Renal pelvis (tissue), 1 donor: ENCODE measurements at regions not wholly inside any gene's neighbourhood (a gene's known extent, or its start where the extent isn't known, plus 50 kb on each side); places are given as distances from the start of the nearest gene placed in this dataset.
"Not testable (repeated sequence)": the region's sequence is repeated elsewhere in the genome, so short reads cannot be mapped to it uniquely, and the experiment has no call there.

ENCODE experiments used
- DNase-seq: peaks from one replicate; pipeline ENCODE4 v3.0.0-alpha.2; 2013

DNA sequence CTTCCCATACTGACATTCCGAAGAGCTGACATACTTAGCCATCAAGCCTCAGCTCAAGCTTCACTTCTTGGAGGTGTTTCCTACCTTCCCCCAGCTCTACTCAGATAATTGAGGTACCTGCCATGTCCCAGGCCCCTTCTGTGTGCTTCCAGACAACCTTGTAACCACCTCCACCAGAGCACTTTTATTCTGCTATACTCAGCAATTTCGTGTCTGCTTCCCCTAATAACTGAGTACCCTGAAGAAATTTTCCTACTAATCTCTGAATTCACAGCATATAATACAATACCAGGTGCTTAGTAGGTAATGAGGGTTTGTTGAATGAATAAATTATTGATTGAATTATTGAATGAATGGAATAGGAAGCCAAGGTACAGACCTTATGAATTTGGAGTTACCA lies 605.5 kb downstream of the MID1IP1 start:
- no peak for DNase-seq

DNA sequence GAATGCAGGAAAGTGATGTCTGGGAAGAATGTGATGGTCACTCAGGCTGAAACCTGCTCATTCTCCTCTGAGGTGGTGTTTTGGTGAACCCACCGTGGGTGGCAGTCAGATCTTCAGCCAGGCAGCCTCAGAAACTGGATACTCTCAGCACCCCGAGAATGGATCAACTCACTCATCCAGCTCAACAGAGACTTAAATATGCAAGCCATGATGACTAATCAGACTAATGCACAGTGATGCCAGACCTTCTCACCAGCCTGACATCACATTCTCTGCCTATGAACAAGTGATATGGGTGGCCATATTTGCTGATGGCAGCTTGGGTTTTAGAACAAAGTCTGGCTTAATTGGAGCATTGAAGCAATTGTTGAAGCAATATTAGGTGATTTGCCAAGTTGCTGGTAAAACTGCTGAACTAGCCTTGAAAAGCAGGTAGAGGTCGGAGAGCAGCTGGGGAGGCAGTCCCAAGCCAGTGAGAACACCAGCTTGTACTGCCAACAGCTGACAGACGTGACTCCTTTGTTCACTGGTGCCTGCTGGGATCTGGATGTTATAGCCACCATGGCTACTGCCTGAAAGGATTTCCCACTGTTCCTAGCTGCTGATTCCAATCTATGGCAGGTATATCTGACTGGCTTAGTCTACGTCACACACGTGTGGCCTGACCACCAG lies 608.1 kb downstream of the MID1IP1 start:
- DNase-seq: no peak

DNA sequence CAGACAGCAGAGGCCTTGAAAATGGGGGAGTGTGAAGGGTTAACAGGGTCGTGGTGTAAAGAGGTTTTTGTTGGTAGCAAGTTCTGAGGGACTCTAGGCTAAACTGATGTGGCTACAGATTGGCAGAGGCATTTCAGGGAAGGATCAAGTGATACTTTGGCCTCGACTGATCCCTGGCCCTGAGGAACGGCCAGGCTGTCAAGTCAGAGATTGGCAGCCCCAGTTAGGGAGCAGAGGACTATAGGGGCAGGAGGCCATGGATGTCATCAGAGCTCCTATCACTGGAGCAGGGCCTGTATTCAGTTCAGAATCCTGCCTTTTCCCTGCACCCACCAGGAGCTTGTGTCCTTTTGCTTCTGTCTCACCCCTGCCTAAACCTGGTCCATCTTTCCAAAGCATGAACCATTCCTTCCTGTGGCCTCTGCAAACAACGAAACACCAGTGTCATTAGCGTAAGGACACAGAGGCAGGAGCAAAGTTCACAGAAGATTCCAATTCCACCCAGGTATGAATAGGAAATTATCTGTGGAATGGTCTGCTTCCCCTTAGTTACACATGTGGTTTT lies 613.1 kb downstream of the MID1IP1 start:
- DNase-seq: no peak

DNA sequence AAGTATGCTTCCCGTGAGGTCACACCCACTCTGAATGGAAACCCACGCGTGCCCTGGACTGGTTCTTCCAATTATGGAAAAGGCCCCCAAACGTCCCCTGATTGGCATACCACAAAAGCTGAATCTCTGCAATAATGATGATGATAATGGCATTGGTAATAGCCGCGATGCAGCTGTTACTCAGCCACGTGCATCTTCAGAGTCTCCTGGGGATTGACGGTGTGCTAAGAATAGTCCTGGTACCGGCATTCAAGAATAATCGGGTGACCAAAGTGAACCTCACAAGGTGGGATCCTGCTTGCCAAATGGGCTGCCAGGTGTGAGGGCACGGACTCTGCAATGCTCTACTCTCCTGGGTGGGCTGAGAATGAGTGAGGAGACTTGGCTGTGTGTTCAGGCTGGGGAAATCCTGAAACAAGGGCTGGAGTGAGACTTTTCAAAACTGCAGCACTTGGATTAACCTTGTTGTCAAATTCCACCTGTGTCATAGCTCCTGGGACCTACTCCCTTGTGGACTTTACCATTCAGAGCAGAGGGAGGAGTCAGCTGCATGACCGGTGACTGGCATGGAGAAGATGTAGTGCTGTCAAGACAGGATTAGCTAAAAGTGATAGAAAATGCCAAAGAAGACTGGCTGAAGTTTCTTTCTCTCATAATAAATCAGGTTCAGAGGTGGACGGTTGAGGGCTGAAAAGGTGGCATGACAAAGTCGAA lies 615.4 kb downstream of the MID1IP1 start:
- DNase-seq: no peak

- no peak for DNase-seq
Measured at GRCh38 chrX:39418254-39418704, 617.0 kb downstream of the MID1IP1 start.

DNA sequence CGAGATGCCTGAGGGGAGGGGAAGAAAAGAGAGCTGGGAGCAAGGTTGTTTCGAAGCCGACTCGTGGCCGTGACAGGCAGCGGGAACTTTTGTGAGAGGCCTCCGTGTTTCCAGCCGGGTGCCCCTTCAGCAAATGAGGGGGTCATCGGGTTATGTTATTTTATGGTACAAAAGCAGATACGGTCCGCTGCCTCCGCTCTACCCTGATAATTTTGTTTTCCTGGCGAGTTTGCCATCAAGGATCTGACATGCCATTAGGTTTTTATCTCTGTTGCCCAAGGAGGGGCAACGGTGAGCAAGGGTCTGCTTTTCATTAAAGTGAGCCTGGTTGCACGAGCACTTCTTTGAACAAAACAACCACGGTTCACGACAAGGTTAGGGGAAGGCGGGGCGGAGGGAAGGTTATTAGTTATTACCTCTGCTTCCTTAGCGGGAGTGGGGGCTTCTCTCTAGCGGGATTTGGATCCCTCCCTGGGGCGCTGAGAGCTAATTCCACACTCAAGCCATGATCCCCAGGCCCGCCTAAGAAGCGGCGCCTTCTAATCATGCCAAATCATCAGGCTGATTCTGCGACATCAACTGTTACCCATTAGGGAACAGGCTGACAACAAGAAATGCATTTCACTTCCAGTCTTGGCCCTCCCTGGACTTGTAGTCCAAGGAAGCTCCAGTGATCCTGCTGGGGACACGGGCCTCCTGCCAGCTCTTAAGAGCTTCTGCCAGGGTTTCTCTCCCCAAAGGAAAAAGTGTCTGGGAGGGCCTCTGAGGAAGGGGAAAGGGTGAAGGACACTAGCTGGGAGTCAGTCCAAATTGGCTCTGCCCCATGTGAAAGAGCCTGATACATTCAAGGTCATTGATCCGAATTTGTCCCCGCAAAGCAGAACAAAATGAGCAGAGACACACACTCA lies 617.7 kb downstream of the MID1IP1 start:
- DNase-seq: peak; percentile 50

DNA sequence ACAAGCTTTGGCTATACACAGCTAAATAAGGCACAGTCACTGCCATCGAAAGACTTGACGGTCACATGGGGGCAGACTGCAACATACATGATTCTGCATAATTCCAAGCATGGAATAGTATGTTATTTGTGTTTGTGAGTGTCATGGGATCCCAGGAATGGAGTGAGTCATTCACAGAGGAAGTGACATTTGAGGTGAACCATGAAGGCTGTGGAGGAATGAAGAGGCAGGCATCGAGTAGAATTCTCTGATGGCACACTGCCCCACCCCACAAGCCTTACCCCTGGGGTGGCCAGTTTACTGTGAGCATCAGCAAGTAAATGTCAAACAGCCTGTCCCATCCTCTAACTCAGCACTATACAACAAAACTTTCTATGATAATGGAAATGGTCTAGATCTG lies 619.7 kb downstream of the MID1IP1 start:
- DNase-seq: no peak

DNA sequence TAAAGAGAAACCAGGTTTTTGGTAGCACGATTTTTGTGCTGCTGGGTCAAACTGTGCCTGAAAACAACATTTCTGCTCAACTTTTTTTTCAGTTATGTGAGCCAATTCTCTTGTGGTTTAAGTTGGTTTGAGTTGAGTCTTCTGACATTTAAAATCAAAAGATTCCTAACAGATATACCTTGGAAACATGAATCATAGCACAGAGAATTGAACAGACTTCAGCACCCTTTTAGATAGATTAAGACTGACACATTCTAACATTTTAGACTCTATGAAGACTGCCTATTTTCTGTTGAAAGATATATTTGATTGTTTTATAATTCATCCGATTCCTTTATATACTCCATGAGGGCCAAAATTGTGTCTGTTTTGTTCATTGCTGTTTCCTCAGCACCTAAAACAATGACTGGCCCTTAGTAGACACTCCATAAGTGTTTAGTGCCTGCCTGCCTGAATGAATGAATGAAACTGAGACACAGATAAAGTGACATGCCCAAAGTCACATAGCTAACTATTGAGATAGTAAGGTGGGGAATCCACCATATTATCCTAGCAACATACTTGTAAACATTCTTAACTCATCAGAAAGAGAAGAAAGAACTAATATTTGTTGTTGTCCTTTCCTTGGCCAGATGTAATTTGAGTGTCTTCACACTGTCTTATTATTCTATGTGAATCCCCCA lies 624.0 kb downstream of the MID1IP1 start:
- no peak for DNase-seq

GRCh38 chrX:39426101-39426500 lies 624.8 kb downstream of the MID1IP1 start:
- DNase-seq: no peak

DNA sequence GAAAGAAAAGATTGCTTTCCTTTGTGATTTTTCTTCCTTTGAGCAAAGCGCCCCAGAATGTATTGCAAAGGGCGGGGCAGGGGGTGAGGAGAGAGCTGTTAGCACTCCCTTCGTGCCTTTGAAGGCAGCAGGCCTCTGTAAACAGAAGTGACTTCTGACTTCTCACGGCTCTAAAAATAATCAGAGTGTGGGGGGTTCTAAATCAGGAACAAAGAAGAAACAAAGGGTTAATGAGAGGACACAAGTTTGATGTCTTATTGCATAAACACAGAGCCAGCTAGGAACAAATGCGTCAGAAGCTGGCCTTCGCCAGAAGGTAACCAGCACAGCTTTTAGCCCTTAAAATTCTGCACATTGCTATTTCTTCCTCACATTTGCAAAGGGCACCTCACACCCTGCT lies 626.2 kb downstream of the MID1IP1 start:
- DNase-seq: no peak

- DNase-seq: no peak
Measured at GRCh38 chrX:39427906-39428305, 626.6 kb downstream of the MID1IP1 start.

DNA sequence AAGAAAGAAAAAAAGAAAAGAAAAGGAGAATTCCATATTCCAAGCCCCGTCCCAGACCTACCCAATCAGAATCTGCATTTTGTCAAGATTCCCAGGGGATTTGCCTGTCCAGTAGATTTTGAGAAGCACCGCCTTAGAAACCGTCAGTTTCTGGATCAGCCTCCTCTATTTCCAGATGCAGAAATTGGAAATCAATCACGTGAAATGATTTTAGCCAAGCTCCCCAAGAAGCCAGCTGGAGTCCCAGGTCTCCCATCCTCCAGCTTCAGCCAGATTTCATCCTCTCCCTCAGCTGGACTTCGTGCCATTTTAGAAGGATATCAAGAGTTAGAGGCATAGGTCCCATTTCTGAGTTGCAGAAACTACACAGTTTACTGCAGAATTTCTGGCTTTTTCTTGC lies 629.3 kb downstream of the MID1IP1 start:
- no peak for DNase-seq

DNA sequence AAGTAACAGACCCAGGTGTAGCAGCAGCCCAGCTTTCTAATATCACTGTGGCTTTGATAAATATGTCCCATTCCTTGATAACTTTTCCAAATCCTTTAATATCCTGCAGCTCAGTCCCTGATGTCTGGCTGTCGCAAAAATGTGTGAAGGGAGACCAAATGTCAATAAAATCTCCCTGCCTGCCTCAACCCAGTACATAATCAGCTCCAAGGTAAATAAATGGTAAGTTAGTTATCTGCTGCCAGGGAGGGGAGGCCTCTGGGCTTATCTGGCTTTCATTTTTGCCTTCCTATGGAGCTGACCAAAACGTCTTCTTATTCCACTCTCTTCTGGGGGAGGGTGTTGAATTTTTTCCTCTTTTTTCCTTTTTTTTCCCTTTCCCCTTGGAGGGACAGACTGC lies 630.6 kb downstream of the MID1IP1 start:
- no peak for DNase-seq

- not testable (repeated sequence) for DNase-seq
Measured at GRCh38 chrX:39434671-39435070, 633.4 kb downstream of the MID1IP1 start.

DNA sequence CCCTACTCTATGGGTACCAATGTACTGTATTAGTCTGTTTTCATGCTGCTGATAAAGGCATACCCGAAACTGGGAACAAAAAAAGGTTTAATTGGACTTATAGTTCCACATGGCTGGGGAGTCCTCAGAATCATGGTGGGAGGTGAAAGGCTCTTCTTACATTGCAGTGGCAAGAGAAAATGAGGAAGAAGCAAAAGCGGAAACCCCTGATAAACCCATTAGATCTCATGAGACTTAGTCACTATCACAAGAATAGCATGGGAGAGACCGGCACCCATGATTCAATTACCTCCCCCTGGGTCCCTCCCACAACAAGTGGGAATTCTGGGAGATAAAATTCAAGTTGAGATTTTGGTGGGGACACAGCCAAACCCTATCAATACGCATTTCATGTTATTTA lies 635.3 kb downstream of the MID1IP1 start:
- DNase-seq: not testable (repeated sequence)

DNA sequence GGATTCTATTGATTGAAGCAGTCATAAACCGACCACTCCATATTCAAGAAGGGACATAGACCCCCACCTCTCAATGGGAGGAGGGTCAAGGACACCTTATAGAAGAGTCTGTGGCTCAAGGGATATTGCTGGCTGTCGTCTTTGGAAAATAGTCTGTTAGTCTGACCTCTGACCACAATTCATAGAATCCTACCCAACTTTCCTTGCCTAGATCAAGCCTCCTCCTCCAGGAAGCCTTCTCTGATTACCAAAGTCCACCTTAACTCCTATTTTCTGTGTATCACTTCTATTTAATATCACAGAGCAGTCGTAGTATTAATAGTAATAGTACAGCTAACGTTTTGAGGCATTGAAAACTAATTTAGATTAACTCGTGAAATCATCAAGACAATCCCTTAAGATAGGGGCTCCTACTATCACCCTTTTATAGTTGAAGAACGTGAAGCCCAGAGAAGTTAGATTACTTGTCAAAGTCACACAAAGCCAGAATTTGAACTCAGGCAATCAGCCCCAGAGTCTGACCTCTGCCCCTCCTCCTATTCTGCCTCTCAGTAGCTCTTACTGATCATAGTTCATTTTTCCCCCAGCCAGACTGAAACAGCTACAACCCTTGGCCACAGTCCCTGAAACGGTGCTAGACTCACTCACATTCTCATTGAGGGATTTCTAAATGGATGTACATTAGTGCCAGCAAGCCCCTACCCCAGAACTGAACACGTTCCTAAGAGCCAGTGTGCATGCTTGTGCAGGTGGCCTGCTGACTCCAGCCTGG lies 636.6 kb downstream of the MID1IP1 start:
- no peak for DNase-seq

GRCh38 chrX:39438603-39439602 lies 637.6 kb downstream of the MID1IP1 start:
- no peak for DNase-seq

GRCh38 chrX:39439906-39440798 lies 638.9 kb downstream of the MID1IP1 start:
- DNase-seq: no peak
